Upper lobe of right lung (tissue), 1 donor: ENCODE measurements at regions not wholly inside any gene's neighbourhood (a gene's known extent, or its start where the extent isn't known, plus 50 kb on each side); places are given as distances from the start of the nearest gene placed in this dataset.
A peak's percentile ranks its signal among the peaks of the same experiment; 100 is the strongest.

Experiments
- ATAC-seq: fragments of 200-7000 bp; cut with Tn5 transposase; one replicate; pipeline ENCODE4 v1.9.1; 2020; ENCODE audit warnings: mild to moderate bottlenecking, moderate library complexity
- DNase-seq: peaks from one replicate; pipeline ENCODE4 v3.0.0-alpha.2; 2020
- H3K27ac ChIP-seq: fragments of 200-600 bp; one replicate; pipeline ENCODE4 v1.8.0; 2022
- H3K27me3 ChIP-seq: fragments of 200-600 bp; one replicate; pipeline ENCODE4 v1.8.0; 2022; ENCODE audit warnings: mild to moderate bottlenecking
- H3K36me3 ChIP-seq: fragments of 200-600 bp; one replicate; pipeline ENCODE4 v1.8.0; 2022
- H3K4me1 ChIP-seq: fragments of 200-600 bp; one replicate; pipeline ENCODE4 v1.8.0; 2022
- H3K4me3 ChIP-seq: fragments of 200-600 bp; one replicate; pipeline ENCODE4 v1.8.0; 2022; ENCODE audit warnings: mild to moderate bottlenecking
- H3K9me3 ChIP-seq: fragments of 200-600 bp; one replicate; pipeline ENCODE4 v1.8.0; 2022
- CTCF ChIP-seq: fragments of 200-600 bp; IDR thresholded peaks from one replicate; pipeline ENCODE4 v1.8.0; 2022; ENCODE audit warnings: antibody characterized with exemption
- intact Hi-C: fragments of 100-400 bp; cut with DNase I; formaldehyde crosslinking; loops from one replicate; pipeline ENCODE4 v1.11.0; 2022
- donor health status: DM: no; HTN: yes; CAD: no; lungs with severe emphysema.

- no peaks in the 10 kb centered on the region for H3K4me1 ChIP-seq
- ATAC-seq = no peak
- intact Hi-C loops = no loop called here
- no peak for TF ChIP-seq CTCF
- H3K4me3 ChIP-seq = no peak overlapping the region
- no peak for DNase-seq
- H3K27me3 ChIP-seq = no peaks in the 10 kb centered on the region
- H3K36me3 ChIP-seq = no peaks in the 10 kb centered on the region
- no peak overlapping the region for H3K27ac ChIP-seq
- no peaks in the 10 kb centered on the region for H3K9me3 ChIP-seq
Measured at GRCh38 chr3:145936971-145937370, 224.0 kb downstream of the PLOD2 start.

GRCh38 chr3:145939431-145939830 lies 221.6 kb downstream of the PLOD2 start:
- DNase-seq (no peak), ATAC-seq (peak; percentile 54)
- intact Hi-C loops = no loop called here
- no peaks in the 10 kb centered on the region for H3K36me3 ChIP-seq
- H3K4me3 ChIP-seq = no peak overlapping the region
- H3K27me3 ChIP-seq = no peaks in the 10 kb centered on the region
- no peak overlapping the region for H3K27ac ChIP-seq
- no peaks in the 10 kb centered on the region for H3K9me3 ChIP-seq
- no peak for TF ChIP-seq CTCF
- H3K4me1 ChIP-seq = no peaks in the 10 kb centered on the region

GRCh38 chr3:145942052-145942451 lies 218.9 kb downstream of the PLOD2 start:
- no peak overlapping the region for H3K27ac ChIP-seq
- no peak overlapping the region for H3K4me3 ChIP-seq
- ATAC-seq (no peak), DNase-seq (no peak)
- TF ChIP-seq CTCF = no peak
- H3K4me1 ChIP-seq = no peaks in the 10 kb centered on the region
- H3K27me3 ChIP-seq = no peaks in the 10 kb centered on the region
- intact Hi-C loops = no loop called here
- H3K9me3 ChIP-seq = no peaks in the 10 kb centered on the region
- no peaks in the 10 kb centered on the region for H3K36me3 ChIP-seq

GRCh38 chr3:145943952-145944351 lies 217.0 kb downstream of the PLOD2 start:
- no peak overlapping the region for H3K27ac ChIP-seq
- no peaks in the 10 kb centered on the region for H3K4me1 ChIP-seq
- no peaks in the 10 kb centered on the region for H3K27me3 ChIP-seq
- intact Hi-C loops = no loop called here
- H3K9me3 ChIP-seq = no peaks in the 10 kb centered on the region
- no peaks in the 10 kb centered on the region for H3K36me3 ChIP-seq
- ATAC-seq (no peak), DNase-seq (no peak)
- no peak overlapping the region for H3K4me3 ChIP-seq
- TF ChIP-seq CTCF = no peak

- DNase-seq = no peak
- TF ChIP-seq CTCF = no peak
- Histone ChIP-seq H3K27ac (no peak overlapping the region), H3K27me3 (no peaks in the 10 kb centered on the region), H3K4me3 (no peak overlapping the region), H3K4me1 (no peaks in the 10 kb centered on the region), H3K9me3 (no peaks in the 10 kb centered on the region), H3K36me3 (no peaks in the 10 kb centered on the region)
- ATAC-seq = no peak
- intact Hi-C loops = no loop called here
Measured at GRCh38 chr3:145951441-145951840, 209.5 kb downstream of the PLOD2 start.

GRCh38 chr3:145952536-145952935 lies 208.4 kb downstream of the PLOD2 start:
- Histone ChIP-seq H3K4me1 (no peaks in the 10 kb centered on the region), H3K27me3 (no peaks in the 10 kb centered on the region), H3K4me3 (no peak overlapping the region), H3K36me3 (no peaks in the 10 kb centered on the region), H3K27ac (no peak overlapping the region), H3K9me3 (no peaks in the 10 kb centered on the region)
- no peak for TF ChIP-seq CTCF
- no peak for DNase-seq
- intact Hi-C loops = no loop called here
- no peak for ATAC-seq
